ENCODE measurements at regions not wholly inside any gene's neighbourhood (a gene's known extent, or its start where the extent isn't known, plus 50 kb on each side); places are given as distances from the start of the nearest gene placed in this dataset.

DNA sequence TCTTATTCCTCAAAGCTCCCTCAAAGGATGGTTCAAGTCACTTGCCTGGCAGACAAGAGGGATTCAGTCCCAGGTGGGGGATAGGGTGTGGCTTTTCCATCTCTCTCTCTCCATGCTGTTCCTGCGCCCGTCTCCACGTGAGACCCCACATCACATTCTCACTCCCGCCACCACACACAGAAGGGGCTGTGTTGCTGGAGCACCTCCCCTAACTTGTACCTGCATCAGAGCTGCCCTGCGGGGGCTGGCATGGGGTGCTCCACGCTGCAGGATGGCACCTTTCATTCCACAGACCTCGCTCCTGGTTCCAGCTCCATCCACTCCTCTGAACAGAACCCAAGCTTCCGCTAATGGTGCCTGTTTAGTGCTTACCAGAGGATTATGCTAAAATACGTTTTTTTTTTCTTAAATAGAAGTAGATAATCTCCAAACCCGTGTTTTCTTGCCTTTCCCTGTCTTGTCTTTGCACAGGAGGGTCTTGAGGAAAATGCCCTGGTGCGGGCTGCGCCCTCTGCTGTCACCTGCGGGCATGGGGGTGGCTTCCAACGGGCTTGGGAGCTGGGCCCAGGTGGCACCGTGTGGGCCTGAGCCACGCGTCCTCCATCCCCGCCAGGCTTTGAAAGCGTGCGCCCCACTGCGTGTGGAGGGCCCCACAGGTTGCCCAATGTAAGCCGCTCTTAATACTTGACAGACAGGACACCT, 985.6 kb downstream of the BRD1 start:
- TF ChIP-seq, protein P1, sequence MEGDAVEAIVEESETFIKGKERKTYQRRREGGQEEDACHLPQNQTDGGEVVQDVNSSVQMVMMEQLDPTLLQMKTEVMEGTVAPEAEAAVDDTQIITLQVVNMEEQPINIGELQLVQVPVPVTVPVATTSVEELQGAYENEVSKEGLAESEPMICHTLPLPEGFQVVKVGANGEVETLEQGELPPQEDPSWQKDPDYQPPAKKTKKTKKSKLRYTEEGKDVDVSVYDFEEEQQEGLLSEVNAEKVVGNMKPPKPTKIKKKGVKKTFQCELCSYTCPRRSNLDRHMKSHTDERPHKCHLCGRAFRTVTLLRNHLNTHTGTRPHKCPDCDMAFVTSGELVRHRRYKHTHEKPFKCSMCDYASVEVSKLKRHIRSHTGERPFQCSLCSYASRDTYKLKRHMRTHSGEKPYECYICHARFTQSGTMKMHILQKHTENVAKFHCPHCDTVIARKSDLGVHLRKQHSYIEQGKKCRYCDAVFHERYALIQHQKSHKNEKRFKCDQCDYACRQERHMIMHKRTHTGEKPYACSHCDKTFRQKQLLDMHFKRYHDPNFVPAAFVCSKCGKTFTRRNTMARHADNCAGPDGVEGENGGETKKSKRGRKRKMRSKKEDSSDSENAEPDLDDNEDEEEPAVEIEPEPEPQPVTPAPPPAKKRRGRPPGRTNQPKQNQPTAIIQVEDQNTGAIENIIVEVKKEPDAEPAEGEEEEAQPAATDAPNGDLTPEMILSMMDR (IDR thresholded peaks at IDR 0.05 in 2 of 3, conservative IDR thresholded peaks at IDR 0.05 in 1 of 3; ENCODE audit: borderline replicate concordance in 1 of 3, insufficient read depth in 1 of 3, low read depth in 2 of 3, low read length in 2 of 3): peak in 2 of 3 experiments; percentile 23 to 35; a peak in 4 of 6 replicates
- TF ChIP-seq FOSL1 (IDR thresholded peaks at IDR 0.05; ENCODE audit: low read depth) (no peak), EGR1 (IDR thresholded peaks at IDR 0.05; ENCODE audit: low read depth) (no peak), POLR2A (IDR thresholded peaks at IDR 0.05; ENCODE audit: borderline replicate concordance, extremely low read depth, insufficient read depth, insufficient read length) (no peak), JUND (IDR thresholded peaks at IDR 0.05) (no peak), RAD21 (IDR thresholded peaks at IDR 0.05; ENCODE audit: low read depth) (no peak)
